ENCODE measurements at regions not wholly inside any gene's neighbourhood (a gene's known extent, or its start where the extent isn't known, plus 50 kb on each side); places are given as distances from the start of the nearest gene placed in this dataset.

DNA sequence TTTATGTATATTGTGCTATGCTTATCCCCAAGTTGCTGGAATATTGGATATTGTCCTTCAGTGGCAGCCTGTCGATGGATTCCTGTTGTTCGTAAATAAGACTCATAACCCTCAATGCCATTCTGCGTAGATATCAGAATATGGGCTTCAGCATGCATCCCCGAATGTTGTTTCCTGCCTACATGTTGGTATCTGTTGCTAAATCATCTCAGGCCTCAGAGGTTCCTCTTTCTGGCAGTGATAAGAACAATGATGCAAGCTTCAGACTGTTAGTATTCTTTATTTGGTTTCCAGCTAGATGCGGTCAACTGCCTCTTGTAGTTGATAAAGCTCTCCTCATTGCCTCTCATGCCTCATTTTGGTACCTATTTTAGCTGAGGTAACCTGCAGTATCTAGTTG lies 2082.6 kb downstream of the MRPL39 start:
- TF ChIP-seq GATA2 (IDR thresholded peaks at IDR 0.05; ENCODE audit: low read depth, low read length): no peak
- no peak for TF ChIP-seq GATA3 (IDR thresholded peaks at IDR 0.05; ENCODE audit: low read depth, low read length)
